Osteoblast (primary cell): ENCODE measurements at regions not wholly inside any gene's neighbourhood (a gene's known extent, or its start where the extent isn't known, plus 50 kb on each side); places are given as distances from the start of the nearest gene placed in this dataset.
A peak's percentile ranks its signal among the peaks of the same experiment; 100 is the strongest.

Source experiments
- DNase-seq: peaks from one replicate; pipeline ENCODE4 v3.0.0; 2011; ENCODE audit warnings: low spot score, mixed read lengths; ENCODE audit not compliant: insufficient read length; ENCODE audit errors: missing footprints
- H2AFZ ChIP-seq: 2 replicates; pipeline ENCODE4 v1.6.0; 2011; ENCODE audit warnings: mild to moderate bottlenecking, low read length
- H3K27ac ChIP-seq: 2 replicates; pipeline ENCODE4 v1.5.1; 2011; ENCODE audit warnings: mild to moderate bottlenecking, low read depth, low read length, moderate library complexity
- H3K27me3 ChIP-seq: 2 replicates; pipeline ENCODE4 v1.6.0; 2012; ENCODE audit warnings: mild to moderate bottlenecking, control low read depth, inconsistent platforms, low read length, moderate library complexity; ENCODE audit not compliant: insufficient read depth
- H3K36me3 ChIP-seq: 2 replicates; pipeline ENCODE4 v1.5.1; 2011; ENCODE audit warnings: mild to moderate bottlenecking, low read length, control low read depth, moderate library complexity; ENCODE audit not compliant: insufficient read depth
- H3K4me1 ChIP-seq: 2 replicates; pipeline ENCODE4 v1.5.1; 2011; ENCODE audit warnings: mild to moderate bottlenecking, low read length, control low read depth, moderate library complexity; ENCODE audit not compliant: insufficient read depth
- H3K4me2 ChIP-seq: 2 replicates; pipeline ENCODE4 v1.6.0; 2011; ENCODE audit warnings: mild to moderate bottlenecking, low read length; ENCODE audit not compliant: insufficient read depth
- H3K4me3 ChIP-seq: fragments of 200-600 bp; sonication (generic); 3 replicates; pipeline ENCODE4 v1.5.1; 2012; ENCODE audit warnings: mild to moderate bottlenecking, low read length, inconsistent platforms; ENCODE audit not compliant: insufficient read depth
- H3K79me2 ChIP-seq: 2 replicates; pipeline ENCODE4 v1.6.0; 2012; ENCODE audit warnings: mild to moderate bottlenecking, low read length, control low read depth, inconsistent platforms; ENCODE audit not compliant: insufficient read depth
- H3K9me3 ChIP-seq: 2 replicates; pipeline ENCODE4 v1.5.1; 2011; ENCODE audit warnings: low read depth, low read length, control low read depth
- H4K20me1 ChIP-seq: 2 replicates; pipeline ENCODE4 v1.6.0; 2012; ENCODE audit warnings: mild to moderate bottlenecking, low read length, control low read depth; ENCODE audit not compliant: insufficient read depth
- TF ChIP-seq, protein P1 (sequence below): IDR thresholded peaks from 2 replicates; pipeline ENCODE4 v1.5.1; 2011; ENCODE audit warnings: mild to moderate bottlenecking, low read depth, low read length, moderate library complexity; ENCODE audit errors: extremely low read depth

GRCh38 chr4:85166318-85166717 lies 199.8 kb upstream of the WDFY3 start:
- H3K4me2 ChIP-seq, result no peak overlapping the region
- no peaks in the 10 kb centered on the region for H4K20me1 ChIP-seq
- no peak overlapping the region for H2AFZ ChIP-seq
- no peaks in the 10 kb centered on the region for H3K27me3 ChIP-seq
- no peaks in the 10 kb centered on the region for H3K4me1 ChIP-seq
- H3K9me3 ChIP-seq, result no peaks in the 10 kb centered on the region
- H3K27ac ChIP-seq, result no peak overlapping the region
- TF ChIP-seq, protein P1, sequence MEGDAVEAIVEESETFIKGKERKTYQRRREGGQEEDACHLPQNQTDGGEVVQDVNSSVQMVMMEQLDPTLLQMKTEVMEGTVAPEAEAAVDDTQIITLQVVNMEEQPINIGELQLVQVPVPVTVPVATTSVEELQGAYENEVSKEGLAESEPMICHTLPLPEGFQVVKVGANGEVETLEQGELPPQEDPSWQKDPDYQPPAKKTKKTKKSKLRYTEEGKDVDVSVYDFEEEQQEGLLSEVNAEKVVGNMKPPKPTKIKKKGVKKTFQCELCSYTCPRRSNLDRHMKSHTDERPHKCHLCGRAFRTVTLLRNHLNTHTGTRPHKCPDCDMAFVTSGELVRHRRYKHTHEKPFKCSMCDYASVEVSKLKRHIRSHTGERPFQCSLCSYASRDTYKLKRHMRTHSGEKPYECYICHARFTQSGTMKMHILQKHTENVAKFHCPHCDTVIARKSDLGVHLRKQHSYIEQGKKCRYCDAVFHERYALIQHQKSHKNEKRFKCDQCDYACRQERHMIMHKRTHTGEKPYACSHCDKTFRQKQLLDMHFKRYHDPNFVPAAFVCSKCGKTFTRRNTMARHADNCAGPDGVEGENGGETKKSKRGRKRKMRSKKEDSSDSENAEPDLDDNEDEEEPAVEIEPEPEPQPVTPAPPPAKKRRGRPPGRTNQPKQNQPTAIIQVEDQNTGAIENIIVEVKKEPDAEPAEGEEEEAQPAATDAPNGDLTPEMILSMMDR, result no peak
- no peak for DNase-seq
- no peaks in the 10 kb centered on the region for H3K36me3 ChIP-seq
- H3K79me2 ChIP-seq, result no peaks in the 10 kb centered on the region
- no peak overlapping the region for H3K4me3 ChIP-seq

DNA sequence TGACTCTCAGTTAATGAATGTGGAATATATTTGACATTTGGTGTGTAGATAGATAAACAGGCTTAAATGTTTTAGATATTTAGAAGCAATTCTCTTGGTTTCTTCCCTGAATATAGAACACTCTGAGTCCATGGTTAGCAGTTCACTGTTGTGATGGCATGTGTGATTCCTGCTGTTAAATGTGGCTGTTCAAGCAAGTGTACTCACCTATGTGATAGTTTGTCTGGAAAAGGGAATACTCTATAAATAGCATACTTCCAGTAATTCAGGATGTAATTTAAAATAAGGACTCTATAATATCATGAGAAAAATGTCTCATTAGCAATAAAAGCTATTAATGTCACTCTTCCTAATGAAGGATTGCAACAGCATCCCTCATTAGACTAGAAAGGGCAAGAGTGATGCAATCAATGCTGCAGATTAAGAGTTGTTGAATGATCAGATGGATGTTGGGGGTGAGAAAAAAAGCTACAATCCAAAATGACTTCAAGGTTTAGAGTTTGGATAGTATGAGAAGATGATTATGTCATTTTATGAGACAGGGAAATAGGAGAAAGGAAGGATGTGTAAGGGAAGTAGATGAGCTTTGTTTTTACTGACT lies 201.8 kb upstream of the WDFY3 start:
- Histone ChIP-seq H3K4me1 (no peaks in the 10 kb centered on the region), H3K4me2 (no peak overlapping the region), H3K27me3 (no peaks in the 10 kb centered on the region), H3K27ac (no peak overlapping the region), H4K20me1 (no peaks in the 10 kb centered on the region), H3K4me3 (no peak overlapping the region), H3K79me2 (no peaks in the 10 kb centered on the region), H3K9me3 (no peaks in the 10 kb centered on the region), H3K36me3 (no peaks in the 10 kb centered on the region), H2AFZ (no peak overlapping the region)
- peak; percentile 4 for DNase-seq
- TF ChIP-seq, protein P1, result no peak

DNA sequence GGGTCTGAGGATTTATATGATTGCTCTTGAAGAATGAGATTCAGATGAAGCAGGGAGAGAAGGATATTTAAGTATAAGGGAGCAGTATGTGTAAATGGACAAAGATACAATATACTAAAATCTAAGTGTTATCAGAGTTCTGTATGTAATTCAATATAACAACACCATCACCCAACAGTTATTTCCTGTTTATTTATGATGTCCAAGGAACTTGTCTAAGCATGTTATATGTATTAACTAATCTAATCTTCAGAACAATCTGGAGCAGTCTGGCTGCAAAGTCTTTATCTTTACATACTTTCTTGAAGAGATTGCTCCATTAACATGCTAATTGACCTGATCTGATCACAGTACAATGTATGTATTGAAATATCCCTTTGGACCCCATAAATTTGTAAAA lies 203.8 kb upstream of the WDFY3 start:
- TF ChIP-seq, protein P1, result no peak
- Histone ChIP-seq H2AFZ (no peak overlapping the region), H3K4me2 (no peak overlapping the region), H4K20me1 (no peaks in the 10 kb centered on the region), H3K79me2 (no peaks in the 10 kb centered on the region), H3K4me1 (no peaks in the 10 kb centered on the region), H3K27ac (no peak overlapping the region), H3K36me3 (no peaks in the 10 kb centered on the region), H3K27me3 (no peaks in the 10 kb centered on the region), H3K9me3 (no peaks in the 10 kb centered on the region), H3K4me3 (no peak overlapping the region)
- no peak for DNase-seq

GRCh38 chr4:85175190-85175589 lies 208.7 kb upstream of the WDFY3 start:
- Histone ChIP-seq H3K4me1 (no peaks in the 10 kb centered on the region), H3K4me2 (no peak overlapping the region), H4K20me1 (no peaks in the 10 kb centered on the region), H3K36me3 (no peaks in the 10 kb centered on the region), H3K27me3 (no peaks in the 10 kb centered on the region), H3K9me3 (no peaks in the 10 kb centered on the region), H3K79me2 (no peaks in the 10 kb centered on the region), H2AFZ (no peak overlapping the region), H3K27ac (no peak overlapping the region), H3K4me3 (no peak overlapping the region)
- TF ChIP-seq, protein P1, result no peak
- DNase-seq, result no peak
